ENCODE measurements at regions not wholly inside any gene's neighbourhood (a gene's known extent, or its start where the extent isn't known, plus 50 kb on each side); places are given as distances from the start of the nearest gene placed in this dataset.
A peak's percentile ranks its signal among the peaks of the same experiment; 100 is the strongest.

DNA sequence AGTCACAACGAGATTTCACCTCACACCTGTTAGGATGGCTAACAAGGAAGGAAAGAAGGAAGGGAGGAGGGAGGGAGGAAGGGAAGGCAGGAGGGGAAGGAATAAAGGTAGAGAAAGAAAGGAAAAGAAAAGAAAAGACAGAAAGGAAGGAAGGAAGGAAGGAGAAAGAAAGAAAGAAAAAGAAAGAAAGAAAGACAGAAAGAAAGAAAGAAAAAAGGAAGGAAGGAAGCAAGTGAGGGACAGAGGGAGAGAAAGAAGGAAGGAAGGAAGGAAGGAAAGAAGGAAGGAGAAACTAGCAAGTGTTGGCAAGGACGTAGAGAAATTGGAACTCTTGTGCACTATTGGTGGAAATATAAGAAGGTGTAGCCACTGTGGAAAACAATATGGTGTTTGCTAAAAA is 52.2 kb downstream of the CCDC185 start:
- DNase-seq = no peak

DNA sequence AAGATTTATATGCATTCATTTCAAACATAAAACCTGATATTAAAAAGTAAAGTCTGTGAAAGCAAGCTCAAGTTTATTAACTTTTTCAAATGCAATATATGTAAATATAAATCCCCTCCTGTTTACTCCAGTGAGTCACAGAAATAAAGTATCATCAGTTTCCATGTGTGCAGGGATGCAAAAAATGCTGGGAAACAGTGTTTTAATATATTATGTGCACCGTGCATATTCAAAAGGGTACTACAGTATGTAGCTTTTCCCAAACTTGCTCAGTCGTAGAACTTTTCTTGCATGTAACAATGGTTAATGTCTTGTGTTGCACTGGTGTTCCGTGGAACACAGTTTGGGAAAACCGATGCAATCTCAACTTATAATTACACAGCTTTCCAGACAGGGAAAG is 60.7 kb downstream of the CCDC185 start:
- DNase-seq = no peak

DNA sequence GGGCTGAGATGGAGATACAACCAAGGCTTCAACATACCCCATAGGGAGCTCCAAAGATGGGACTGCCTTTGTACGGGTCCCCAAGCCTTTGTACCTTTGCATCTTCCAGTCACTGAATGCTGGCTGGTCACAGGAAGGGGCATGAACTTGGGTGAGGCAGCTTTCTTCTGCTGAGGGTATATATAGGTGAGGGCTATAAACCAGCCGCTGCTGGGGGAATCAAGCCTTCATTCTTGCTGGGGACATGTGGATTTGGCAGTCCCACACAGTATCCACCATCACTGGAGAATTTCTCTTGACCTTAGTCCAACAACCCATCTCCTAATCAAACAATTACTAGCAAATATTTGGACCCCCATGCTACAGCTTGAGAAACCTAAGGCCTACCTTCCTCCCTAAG is 61.7 kb downstream of the CCDC185 start:
- no peak for DNase-seq

DNA sequence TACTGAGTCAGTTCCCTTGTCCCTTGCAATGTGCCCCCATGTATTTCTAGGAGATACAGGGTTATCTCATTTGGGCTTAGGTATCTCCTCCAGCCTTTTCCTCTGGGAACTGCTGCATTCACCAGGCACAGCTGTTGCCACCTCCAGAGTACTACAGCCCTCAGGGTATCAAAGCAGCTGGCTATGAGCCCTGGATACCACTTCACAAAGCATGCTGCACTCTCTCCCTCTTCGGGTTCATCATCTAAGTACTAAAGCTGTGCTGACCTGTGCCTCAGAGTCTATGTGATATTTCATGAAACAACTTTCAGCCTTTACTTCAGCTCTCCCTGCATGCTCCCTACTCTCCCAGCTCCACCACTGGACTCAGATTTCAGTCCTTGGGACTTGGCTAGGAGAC is 62.3 kb downstream of the CCDC185 start:
- no peak for DNase-seq

DNA sequence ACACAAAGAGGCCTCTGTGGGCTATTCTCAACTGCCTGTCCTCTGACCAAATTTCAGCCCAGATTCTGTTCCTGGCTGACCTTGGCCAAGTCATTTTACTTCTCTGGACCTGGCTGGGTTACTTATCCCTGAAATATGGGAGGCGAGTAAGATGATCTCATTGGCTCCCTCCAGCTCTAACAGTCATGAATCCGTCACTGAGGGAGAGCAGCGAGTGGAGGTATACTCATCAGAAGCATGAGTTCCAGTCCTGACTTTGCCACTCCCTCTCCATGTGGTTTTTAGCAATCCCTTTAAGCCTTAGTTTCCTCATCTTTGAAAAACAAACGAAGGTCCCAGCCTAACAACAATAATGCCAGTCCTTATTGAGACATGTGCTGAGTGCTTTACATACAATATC is 63.5 kb downstream of the CCDC185 start:
- no peak for DNase-seq

DNA sequence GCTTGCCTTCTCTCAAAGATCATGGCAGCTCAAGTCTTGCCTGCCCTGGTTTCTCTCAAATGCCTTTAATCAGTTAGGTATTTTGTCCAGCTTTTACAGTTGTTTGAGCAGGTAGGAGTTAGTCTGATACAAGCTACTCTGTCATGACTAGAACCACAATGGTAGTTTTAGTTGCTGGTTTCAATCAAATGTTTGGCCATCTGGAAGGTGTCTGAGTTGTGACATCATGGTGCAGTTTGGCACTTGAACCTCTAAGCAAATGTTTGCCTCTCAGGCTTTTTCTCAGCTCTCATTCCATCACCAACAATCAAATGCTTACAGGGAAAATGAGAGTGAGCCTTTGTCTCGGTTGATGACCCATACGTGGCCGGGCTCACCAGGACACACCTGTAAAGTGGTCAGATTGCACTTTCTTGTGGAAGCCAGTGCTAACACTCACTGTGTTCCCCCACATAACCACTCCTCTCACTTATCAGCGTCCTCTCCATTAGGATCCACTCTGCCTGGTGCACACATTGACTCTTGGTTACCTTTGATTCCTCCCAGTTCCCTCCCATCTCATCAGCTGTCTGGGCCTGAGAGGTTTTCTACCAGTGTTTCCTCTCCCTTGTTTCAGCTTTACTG is 67.5 kb downstream of the CCDC185 start:
- no peak for DNase-seq

DNA sequence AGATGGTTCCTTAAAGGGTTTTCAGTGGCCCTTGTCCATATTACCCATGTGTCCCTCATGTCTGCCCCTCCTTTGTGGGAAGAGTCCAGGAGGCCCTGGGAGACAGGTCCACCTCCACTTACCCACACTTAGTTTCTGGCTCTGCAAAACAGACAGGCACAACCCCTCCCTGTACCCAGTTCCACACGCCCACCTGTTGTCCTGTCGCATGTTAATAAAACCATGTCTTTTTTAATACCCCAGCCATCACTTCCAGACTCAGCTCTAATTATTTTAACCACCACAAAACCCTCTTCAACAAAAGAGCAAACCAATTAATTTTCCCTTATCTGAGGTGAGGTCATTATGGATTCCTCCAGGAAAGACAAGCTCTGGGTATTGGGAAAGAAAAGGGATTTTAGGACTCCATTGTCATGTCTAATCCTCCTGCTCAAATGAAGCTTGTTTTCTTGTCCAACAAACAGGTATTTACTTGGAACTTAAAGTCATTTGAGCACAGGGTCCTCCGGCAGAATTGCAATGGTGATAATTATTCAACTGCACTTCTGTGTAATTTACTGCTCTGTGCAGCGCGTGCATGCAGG is 68.9 kb downstream of the CCDC185 start:
- DNase-seq = no peak

DNA sequence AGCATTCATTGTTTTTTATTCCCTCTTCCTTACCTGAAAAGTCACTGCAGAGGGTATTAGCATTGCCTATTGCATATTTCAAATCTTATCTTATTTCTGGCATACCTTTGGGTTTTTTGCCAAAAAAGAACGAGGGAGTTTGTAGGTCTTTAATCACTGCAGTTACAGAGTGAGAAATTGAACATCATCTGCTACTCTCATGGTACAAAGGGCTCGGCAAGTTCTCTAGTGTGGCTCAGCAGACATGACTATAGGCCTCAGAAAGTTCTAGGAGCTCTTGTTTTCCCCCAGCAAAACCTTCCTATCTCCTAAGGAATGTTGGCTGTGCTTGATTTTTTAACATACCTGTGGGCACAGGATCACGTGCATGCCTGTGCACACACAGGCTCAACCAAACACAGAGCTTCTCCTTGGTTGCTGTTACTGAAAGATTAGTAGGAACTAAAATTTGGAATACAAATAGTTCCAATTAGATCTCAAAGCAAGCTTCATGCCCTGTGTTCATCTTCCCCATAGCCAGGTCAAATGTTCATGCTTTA is 69.7 kb downstream of the CCDC185 start:
- no peak for DNase-seq

DNA sequence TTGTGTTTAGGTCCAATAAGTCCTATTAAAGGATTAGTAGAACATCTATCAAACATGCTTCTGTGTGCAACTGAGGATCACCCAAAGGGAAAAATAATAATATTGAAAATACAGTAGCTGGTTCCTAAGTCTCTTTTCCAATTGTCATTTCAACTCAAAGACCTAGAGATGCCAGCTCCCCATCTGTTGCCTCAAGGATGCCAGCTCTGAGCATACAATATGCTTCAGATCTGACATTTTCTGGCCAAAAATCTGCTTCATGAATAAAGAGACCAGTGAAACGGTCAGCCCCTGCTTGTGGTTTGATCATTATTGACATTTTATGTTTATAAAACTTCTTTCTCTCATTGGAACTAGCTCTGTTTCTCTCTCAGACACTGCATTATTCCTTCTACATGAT is 72.9 kb downstream of the CCDC185 start:
- DNase-seq = no peak

DNA sequence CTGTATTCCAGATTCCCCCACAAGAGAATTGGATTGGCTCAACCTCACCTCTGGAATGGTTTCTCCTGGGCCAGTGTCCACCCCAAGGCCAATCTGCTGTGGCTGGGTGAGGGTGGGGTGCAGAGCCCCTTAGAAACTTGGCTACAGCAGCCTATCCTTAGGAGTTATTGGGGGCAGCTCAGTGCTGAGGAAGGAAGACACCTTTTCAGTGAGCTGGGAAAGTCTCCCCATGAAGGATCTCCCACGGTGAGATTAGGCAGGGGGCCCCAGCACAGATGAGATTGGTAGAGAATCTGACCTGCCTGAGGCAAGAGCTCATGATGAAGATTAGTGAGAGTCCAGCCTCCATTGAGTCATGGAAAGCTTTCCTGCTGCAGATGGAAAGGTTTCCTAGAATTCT is 78.4 kb downstream of the CCDC185 start:
- DNase-seq = no peak

DNA sequence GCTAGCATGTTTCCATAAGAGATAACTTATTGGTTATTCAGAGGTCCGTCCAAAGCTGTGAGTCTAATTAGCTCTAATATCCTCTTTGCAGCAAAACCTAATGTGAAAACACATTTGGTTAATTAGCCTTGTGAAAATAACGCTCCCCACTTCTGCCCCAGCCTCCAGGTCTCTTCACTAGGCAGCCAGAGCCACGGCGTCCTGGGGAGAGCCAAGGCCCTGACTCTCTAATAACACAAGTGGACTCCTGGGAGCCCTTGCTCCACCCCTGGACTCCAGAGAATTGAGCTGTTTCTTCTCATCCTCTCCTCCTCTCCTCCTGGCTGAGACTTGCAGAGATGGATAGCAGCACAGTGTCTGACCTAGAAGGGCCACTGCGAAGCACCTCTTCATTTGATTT is 78.8 kb downstream of the CCDC185 start:
- DNase-seq = no peak

DNA sequence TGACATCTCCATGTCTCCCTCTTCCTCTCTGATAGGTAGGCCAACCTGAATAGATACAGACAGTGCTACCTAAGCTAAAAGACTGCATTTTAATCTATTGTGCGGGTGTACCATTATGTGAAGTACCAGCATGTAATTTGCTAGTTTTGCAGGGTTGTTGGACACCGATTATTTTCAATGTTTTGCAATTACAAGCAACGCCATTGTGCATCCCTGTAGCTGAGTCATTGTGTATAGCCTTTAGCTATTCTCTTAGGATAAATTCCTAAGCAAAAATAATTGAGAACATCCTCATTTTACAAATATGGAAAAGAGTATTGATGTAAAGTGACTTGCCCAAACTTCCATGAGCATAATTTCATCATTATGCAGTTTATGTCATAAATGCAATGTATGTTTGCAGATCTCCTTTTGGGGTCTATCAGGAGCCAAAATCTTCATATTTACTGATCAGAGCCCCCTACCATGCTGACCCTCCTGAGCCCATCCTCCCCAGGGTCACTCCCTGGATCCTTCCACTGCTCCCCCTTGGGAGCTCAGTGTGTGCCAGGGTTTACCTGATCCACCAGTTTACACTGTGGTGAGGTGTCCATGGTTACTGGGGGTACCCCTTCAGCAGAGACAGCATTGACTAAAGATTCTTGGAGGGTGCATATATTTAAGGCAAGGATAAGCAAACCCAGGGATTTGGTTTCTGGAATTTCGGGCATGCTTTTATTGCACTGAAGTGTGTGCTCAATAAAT is 80.6 kb downstream of the CCDC185 start:
- no peak for DNase-seq

DNA sequence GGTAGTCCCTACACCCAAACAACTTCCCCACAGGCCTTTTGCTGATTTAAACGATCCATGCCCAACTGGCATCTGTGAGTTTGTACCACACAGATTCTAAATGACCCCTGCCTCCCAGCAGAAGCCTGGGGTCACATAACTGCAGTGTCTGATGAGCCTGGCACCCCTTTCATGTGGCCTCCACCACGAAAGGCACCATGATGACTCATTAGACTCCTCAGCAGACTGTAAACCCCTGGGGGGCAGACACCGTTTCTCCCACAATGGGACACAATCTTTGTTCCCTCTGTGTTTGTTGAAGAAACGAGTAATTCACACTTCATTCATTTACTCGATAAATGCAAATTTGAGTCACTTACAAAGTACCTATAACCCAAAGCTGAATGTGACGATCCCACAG is 81.6 kb downstream of the CCDC185 start:
- no peak for DNase-seq

DNA sequence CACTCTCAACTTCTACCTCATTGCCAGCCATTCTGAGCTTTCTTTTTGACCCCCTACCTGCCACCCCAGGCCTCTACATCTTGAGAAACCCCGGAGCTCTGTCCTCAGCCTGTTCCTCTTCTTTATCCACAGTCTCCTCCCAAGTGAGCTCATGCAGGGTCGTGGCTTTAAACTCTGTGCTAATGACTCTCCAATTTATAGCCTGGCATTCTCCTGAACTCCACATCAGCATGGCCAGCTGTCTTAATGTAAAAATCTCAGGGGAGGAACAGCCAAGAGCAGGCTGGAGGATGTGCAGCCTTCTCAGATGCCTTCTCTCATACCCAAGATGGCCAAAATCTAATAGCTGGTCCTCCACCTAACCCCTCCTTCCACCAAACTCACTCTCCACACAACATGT is 84.2 kb downstream of the CCDC185 start:
- DNase-seq = no peak

DNA sequence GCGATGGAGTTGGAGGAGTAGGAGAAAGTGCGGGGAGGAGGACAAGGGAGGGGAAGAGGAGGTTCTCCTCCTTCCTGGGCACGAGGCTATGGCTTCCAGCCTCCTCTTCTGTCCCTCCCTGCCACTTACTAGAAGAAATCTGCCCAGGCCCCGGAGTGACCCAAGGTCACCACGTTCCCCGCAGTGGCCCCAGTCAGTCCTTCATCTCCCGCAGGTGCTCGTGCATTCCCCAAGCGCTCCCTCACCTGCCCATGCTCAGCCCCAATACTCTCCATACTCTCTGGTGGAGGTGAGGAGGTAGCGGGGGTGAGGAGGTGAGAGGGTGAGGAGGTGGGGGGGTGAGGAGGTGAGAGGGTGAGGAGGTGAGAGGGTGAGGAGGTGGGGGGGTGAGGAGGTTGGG is 85.4 kb downstream of the CCDC185 start:
- no peak for DNase-seq

DNA sequence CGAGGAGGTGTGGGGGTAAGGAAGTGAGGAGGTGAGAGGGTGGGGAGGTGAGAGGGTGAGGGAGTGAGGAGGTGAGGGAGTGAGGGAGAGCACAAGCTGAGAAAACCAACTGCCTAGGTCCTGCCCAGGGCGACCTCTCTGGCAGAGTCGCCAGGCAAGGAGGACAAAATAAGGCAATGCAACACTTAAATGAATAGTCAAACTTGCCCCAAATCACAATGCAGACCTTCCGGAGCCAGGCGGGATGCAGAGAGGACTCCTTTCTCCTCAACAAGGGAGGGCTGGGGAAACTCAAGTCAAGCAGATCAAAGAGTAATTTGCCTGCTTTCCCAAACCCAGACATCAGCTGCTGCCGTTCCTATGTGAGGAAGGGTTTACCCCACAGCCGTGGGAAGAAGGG is 86.0 kb downstream of the CCDC185 start:
- DNase-seq = peak; percentile 21

DNA sequence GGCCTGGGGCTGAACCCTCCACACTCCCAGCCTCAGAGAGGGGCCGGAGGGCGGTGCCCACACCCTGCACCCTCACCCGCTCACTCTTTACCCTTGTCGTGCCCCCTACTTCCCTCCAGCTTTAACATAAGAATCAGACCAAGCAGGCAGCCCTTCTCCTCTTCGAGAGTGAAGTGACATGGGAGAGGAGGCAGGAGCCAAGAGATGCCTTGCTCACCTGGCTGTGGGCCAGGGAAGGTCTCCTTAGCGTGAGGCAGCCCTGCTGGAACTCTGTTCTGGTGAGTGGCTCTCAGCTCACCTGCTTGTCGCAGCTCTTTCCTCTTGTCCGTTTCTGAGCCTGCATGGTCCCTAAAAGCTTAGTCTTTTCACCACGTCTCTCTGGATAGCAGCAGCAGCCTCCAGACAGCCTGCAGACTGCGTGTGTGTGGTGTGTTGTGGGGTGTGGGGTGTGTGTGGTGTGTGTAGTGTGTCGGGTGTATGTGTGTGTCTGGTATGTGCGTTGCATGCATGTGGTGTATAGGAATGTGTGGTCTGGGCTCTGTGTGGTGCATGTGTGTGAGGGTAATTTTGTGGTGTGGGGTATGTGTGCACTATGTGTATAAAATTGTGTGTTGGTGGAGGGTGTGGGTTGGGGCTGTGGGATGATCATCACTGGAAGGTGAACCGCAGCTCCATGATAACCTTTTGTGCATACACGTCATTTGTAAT is 86.7 kb downstream of the CCDC185 start:
- DNase-seq = peak; percentile 20

DNA sequence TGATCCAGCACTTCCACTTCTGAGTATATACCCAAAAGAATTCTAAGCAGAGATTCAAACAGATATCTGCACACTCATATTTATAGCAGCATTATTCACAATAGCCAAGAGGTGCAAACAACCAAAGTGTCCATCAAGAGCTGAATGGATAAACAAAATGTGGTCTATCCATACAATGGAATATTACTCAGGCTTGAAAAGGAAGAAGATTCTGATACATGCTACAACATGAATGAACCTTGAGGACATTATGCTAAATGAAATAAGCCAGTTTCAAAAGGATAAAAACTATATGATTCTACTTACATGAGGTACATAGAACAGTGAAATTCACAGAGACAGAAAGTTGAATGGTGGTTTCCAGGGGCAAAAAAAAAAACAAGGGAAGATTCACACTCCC is 88.9 kb downstream of the CCDC185 start:
- no peak for DNase-seq

DNA sequence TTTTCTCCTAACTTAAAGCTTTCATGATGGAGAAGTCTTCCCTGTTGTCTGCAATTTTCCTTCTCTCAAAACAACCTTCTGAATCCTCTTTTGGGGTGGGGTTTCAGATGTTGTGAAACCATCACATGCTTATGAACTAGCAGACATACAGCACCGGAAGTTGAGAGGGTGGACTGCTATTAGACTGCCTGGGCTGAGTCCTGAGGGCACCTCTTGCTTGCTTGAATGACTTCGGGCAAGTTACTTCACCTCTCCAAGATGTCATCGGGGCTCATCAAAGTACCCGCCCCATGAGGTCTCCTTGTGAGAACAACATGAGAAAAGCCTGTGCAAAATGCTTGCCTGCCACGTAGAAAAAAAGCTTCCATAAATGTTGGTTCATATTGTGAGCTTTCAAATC is 89.6 kb downstream of the CCDC185 start:
- DNase-seq = no peak

DNA sequence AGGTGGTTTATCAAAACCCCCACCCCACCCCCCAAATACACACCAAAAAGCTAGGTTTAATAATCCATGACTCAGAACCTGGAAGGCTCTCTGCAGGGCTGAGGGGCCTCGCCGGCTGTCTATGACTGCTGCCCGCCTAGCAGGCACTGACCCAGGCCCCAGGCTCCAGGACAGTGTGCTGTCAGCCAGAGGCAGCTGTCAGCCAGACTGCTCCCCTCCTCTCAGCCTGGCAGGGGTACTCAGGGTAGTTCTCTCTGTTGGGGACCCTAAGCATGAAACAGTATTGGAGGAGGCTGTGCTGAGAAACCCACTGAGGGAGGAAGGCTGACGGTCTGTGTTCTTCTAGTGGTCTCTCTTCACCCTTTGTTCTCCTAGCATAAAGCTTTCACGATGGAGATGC is 90.3 kb downstream of the CCDC185 start:
- DNase-seq = no peak

DNA sequence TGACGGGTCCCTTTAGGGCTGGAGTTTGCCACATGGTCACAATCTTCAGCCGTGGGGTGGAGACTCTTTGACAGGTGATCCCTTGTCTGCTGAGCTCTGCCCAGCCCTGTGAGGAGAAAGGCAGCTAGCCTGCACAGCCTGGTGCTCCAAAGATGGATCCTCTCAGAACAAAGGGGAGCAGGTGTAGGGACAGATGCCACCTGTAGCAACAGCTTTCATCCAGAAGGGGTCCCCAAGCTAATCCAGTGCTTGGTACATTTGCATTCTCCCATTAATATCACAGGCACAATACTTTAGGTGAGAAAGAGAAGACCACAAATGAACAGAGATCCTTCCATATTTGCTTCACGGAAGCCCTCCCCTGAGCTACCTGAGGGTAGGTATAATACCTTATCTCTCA is 93.2 kb downstream of the CCDC185 start:
- DNase-seq = peak; percentile 62

DNA sequence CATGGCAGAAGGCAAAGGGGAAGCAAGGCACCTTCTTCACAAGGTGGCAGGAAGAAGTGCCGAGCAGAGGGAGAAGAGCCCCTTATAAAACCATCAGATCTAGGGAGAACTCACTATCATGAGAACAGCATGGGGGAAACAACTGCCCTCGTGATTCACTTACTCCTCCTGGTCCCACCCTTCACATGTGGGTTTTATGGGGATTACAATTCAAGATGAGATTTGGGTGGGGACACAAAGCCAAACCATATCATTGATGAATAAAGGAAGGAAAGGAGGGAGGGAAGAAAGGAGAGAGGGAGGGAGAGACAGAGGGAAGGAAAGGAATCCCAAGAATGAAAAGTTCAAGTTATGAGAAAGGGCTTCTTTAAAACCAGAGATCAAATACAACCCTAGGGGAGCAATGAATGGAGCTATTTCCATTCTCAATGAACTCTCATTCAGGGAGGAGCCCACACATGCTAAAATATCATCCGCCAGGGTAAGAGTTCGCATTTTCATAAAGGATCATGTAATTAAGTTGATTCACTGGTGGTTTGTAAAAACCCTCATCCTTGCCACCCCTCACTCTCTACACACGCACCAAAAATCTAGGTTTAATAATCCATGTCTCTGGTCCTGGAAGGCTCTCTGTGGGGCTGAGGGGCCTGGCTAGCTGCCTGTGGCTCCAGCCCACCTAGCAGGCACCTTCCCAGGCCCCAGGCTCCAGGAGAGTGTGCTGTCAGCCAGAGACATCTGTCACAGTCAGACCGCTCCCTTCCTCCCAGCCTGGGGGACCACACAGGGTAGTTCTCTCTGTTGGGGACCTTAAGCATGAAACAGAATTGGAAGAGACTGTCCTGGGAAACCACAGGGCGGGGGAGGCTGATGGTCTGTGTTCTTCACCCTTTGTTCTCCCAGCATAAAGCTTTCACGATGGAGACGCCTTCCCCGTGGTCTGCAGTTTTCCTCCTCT is 94.0 kb downstream of the CCDC185 start:
- no peak for DNase-seq

DNA sequence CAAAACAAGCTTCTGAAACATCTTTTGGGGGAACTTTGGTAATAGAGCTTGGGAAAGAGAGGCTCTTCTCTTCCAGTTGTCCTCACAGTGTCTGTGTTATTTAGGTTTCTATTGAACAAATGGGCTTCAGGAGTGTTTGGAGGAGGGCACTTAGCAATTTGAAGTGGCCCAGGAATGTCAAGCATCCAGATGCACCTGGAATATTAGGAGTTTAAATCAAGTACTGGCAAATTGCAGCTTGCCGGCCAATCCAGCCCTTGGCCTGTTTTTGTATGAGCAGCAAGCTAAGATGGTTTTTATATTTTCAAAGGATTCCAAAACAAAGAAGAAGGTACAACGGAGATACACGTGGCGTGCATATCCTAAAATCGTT is 94.7 kb downstream of the CCDC185 start:
- no peak for DNase-seq
